ENCODE measurements at regions not wholly inside any gene's neighbourhood (a gene's known extent, or its start where the extent isn't known, plus 50 kb on each side); places are given as distances from the start of the nearest gene placed in this dataset.

DNA sequence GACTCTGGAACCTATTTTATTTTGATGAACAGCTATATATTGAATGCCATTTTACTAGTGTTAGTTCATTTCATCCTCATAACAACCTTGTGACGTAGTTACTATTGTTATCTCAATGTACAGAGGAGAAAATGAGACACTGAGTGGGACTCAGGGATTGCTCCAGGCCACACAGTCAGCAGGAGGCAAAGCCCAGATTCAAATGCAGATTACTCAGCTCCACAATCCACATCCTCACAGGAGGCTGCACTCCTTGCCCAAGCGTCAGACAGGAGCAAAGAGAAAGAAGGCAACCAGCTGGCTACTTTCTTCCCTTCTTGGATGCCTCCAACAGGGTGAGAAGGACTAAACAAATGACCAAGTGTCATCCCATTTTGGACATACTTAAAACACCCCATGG, 92.0 kb upstream of the CCDC54 start:
- Histone ChIP-seq H3K4me3 (ENCODE audit: low read length) (no peak overlapping the region), H3K9me3 (ENCODE audit: low read length) (no peaks in the 10 kb centered on the region), H3K36me3 (ENCODE audit: insufficient read depth, low read length) (no peaks in the 10 kb centered on the region), H3K79me2 (ENCODE audit: low read length) (no peaks in the 10 kb centered on the region), H4K20me1 (ENCODE audit: insufficient read depth, low read depth, low read length) (no peaks in the 10 kb centered on the region), H3K27ac (ENCODE audit: low read length) (no peak overlapping the region), H3K4me2 (ENCODE audit: low read depth, low read length, poor library complexity, severe bottlenecking) (no peak overlapping the region), H3K9ac (ENCODE audit: low read length) (no peak overlapping the region), H2AFZ (ENCODE audit: low read length) (no peak overlapping the region), H3K4me1 (ENCODE audit: low read length) (no peaks in the 10 kb centered on the region), H3K27me3 (ENCODE audit: low read length) (no peaks in the 10 kb centered on the region), H3K9me2 (replicated peaks; ENCODE audit: insufficient read depth, low read length) (no peaks in the 10 kb centered on the region)
- DNase-seq = no peak

DNA sequence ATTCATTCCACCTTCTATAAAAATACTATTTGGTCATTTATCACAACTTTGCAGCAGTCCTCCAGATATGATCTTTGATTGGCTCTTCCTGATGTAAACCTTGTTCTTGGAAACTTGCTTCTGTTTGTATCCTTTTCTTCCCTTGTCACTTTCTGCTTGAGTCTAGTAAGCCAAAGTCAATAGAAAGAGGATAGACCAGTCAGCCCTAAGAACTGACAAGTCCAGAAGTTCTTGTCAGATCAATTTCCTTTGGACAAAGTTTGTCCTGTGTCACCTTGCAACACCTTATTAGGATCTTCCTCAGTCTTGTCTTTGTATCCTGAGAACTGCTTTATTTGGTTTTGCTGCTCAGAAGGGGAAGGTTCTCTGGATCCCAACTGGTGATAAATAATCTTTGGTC, 87.9 kb upstream of the CCDC54 start:
- H3K4me1 ChIP-seq (ENCODE audit: low read length) = no peaks in the 10 kb centered on the region
- DNase-seq = no peak

DNA sequence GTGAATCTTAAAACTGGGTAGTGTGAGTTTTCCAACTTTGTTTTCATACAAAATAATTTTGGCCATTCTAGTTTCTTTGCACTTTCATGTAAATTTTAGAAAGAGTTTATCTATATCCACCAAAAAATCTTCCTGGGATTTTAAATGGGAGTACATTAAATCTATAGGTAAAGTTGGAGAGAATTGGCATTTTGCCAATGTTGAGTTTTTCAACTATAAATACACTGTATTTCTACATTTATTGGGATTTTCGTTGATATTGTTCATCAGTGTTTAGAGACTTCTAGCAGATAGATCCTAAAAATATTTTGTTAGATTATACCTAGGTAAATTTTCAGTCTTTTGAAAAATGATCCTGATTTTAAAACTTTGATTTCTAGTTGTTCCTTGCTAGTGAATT, 83.1 kb upstream of the CCDC54 start:
- no peaks in the 10 kb centered on the region for H3K27me3 ChIP-seq (ENCODE audit: low read length)
- H3K9me2 ChIP-seq (replicated peaks; ENCODE audit: insufficient read depth, low read length) = no peaks in the 10 kb centered on the region
- H4K20me1 ChIP-seq (ENCODE audit: insufficient read depth, low read depth, low read length) = no peaks in the 10 kb centered on the region
- no peaks in the 10 kb centered on the region for H3K79me2 ChIP-seq (ENCODE audit: low read length)
- H3K4me2 ChIP-seq (ENCODE audit: low read depth, low read length, poor library complexity, severe bottlenecking) = no peak overlapping the region
- H3K36me3 ChIP-seq (ENCODE audit: insufficient read depth, low read length) = no peaks in the 10 kb centered on the region
- no peaks in the 10 kb centered on the region for H3K9me3 ChIP-seq (ENCODE audit: low read length)
- no peak overlapping the region for H2AFZ ChIP-seq (ENCODE audit: low read length)
- H3K27ac ChIP-seq (ENCODE audit: low read length) = no peak overlapping the region
- DNase-seq = no peak
- H3K4me1 ChIP-seq (ENCODE audit: low read length) = no peaks in the 10 kb centered on the region
- no peak overlapping the region for H3K9ac ChIP-seq (ENCODE audit: low read length)
- no peak overlapping the region for H3K4me3 ChIP-seq (ENCODE audit: low read length)

More for the DNA sequence above, 87.9 kb upstream of the CCDC54 start:
- Histone ChIP-seq H3K79me2 (ENCODE audit: low read length) (no peaks in the 10 kb centered on the region), H3K27me3 (ENCODE audit: low read length) (no peaks in the 10 kb centered on the region), H3K9me3 (ENCODE audit: low read length) (no peaks in the 10 kb centered on the region), H3K4me2 (ENCODE audit: low read depth, low read length, poor library complexity, severe bottlenecking) (no peak overlapping the region), H3K9me2 (replicated peaks; ENCODE audit: insufficient read depth, low read length) (no peaks in the 10 kb centered on the region), H2AFZ (ENCODE audit: low read length) (no peak overlapping the region), H3K36me3 (ENCODE audit: insufficient read depth, low read length) (no peaks in the 10 kb centered on the region), H3K27ac (ENCODE audit: low read length) (no peak overlapping the region), H4K20me1 (ENCODE audit: insufficient read depth, low read depth, low read length) (no peaks in the 10 kb centered on the region), H3K9ac (ENCODE audit: low read length) (no peak overlapping the region), H3K4me3 (ENCODE audit: low read length) (no peak overlapping the region)

DNA sequence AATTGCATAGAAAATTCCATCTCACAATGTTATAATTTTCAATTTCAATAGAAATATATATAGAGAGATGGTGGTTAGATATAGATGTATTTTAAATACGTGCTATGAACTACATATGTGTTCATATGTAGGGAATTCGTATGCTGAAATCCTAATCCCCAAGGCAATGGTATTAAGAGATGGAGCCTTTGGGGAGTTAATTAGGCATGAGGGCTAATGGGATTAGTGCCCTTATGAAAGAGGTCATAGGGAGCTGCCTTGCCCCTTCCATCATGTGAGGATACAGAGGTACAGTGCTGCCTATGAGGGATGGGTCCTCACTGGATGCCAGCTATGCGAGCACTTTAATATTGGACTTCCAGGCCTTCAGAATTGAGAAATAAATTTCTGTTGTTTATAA, 79.6 kb upstream of the CCDC54 start:
- no peaks in the 10 kb centered on the region for H3K9me3 ChIP-seq (ENCODE audit: low read length)
- no peak for DNase-seq
- H3K9ac ChIP-seq (ENCODE audit: low read length) = no peak overlapping the region
- no peaks in the 10 kb centered on the region for H3K4me1 ChIP-seq (ENCODE audit: low read length)
- no peaks in the 10 kb centered on the region for H3K9me2 ChIP-seq (replicated peaks; ENCODE audit: insufficient read depth, low read length)
- no peaks in the 10 kb centered on the region for H3K36me3 ChIP-seq (ENCODE audit: insufficient read depth, low read length)
- no peak overlapping the region for H3K4me3 ChIP-seq (ENCODE audit: low read length)
- no peaks in the 10 kb centered on the region for H4K20me1 ChIP-seq (ENCODE audit: insufficient read depth, low read depth, low read length)
- H3K27ac ChIP-seq (ENCODE audit: low read length) = no peak overlapping the region
- H3K79me2 ChIP-seq (ENCODE audit: low read length) = no peaks in the 10 kb centered on the region
- no peak overlapping the region for H3K4me2 ChIP-seq (ENCODE audit: low read depth, low read length, poor library complexity, severe bottlenecking)
- no peaks in the 10 kb centered on the region for H3K27me3 ChIP-seq (ENCODE audit: low read length)
- no peak overlapping the region for H2AFZ ChIP-seq (ENCODE audit: low read length)

DNA sequence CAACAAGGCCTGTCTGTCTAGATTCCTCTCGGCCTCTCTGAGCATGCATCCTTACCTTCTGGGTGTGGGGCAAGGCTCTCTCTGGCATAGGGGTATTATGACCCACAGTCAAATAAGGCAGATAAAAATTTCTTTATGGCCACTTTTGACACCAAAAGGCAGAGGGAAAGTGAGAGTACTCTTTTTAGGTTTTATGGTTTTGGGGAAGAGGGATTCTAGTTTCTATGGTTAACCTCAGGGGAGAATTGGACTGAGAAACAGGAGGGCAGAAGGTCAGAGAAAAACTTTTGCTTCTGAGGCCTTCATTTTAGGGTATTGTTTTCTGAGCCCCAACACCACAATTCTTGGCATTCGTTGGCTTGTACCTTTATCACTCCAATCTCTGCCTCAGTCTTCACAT, 70.0 kb upstream of the CCDC54 start:
- no peak overlapping the region for H3K4me3 ChIP-seq (ENCODE audit: low read length)
- no peaks in the 10 kb centered on the region for H3K79me2 ChIP-seq (ENCODE audit: low read length)
- H4K20me1 ChIP-seq (ENCODE audit: insufficient read depth, low read depth, low read length) = no peaks in the 10 kb centered on the region
- no peaks in the 10 kb centered on the region for H3K9me3 ChIP-seq (ENCODE audit: low read length)
- no peaks in the 10 kb centered on the region for H3K4me1 ChIP-seq (ENCODE audit: low read length)
- H3K36me3 ChIP-seq (ENCODE audit: insufficient read depth, low read length) = no peaks in the 10 kb centered on the region
- H3K27ac ChIP-seq (ENCODE audit: low read length) = no peak overlapping the region
- no peaks in the 10 kb centered on the region for H3K27me3 ChIP-seq (ENCODE audit: low read length)
- H3K9ac ChIP-seq (ENCODE audit: low read length) = no peak overlapping the region
- no peak overlapping the region for H3K4me2 ChIP-seq (ENCODE audit: low read depth, low read length, poor library complexity, severe bottlenecking)
- DNase-seq = no peak
- no peak overlapping the region for H2AFZ ChIP-seq (ENCODE audit: low read length)
- H3K9me2 ChIP-seq (replicated peaks; ENCODE audit: insufficient read depth, low read length) = no peaks in the 10 kb centered on the region

DNA sequence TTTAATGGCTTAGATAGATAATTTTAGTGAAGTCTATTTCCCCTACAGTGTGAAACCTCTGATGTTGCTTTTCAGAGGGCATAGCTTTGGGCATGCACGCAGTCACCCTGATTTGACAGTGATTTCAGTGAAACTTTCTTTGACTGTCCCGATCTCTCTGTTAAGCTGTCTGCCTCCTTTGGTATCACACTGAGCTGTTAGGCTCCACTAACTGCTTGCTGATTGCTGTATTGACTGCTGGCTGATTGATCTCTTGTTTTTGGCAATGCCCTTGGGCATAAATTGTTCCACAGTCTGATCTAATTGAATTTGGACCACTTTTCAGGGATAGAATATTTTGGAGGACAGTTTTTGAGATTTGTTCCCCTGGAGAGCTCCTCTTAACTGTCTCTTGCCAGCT, 68.5 kb upstream of the CCDC54 start:
- DNase-seq = no peak
- no peaks in the 10 kb centered on the region for H4K20me1 ChIP-seq (ENCODE audit: insufficient read depth, low read depth, low read length)
- H3K27ac ChIP-seq (ENCODE audit: low read length) = no peak overlapping the region
- H2AFZ ChIP-seq (ENCODE audit: low read length) = no peak overlapping the region
- H3K4me3 ChIP-seq (ENCODE audit: low read length) = no peak overlapping the region
- no peaks in the 10 kb centered on the region for H3K79me2 ChIP-seq (ENCODE audit: low read length)
- H3K9ac ChIP-seq (ENCODE audit: low read length) = no peak overlapping the region
- H3K4me2 ChIP-seq (ENCODE audit: low read depth, low read length, poor library complexity, severe bottlenecking) = no peak overlapping the region
- no peaks in the 10 kb centered on the region for H3K36me3 ChIP-seq (ENCODE audit: insufficient read depth, low read length)
- no peaks in the 10 kb centered on the region for H3K27me3 ChIP-seq (ENCODE audit: low read length)
- H3K9me3 ChIP-seq (ENCODE audit: low read length) = no peaks in the 10 kb centered on the region
- H3K4me1 ChIP-seq (ENCODE audit: low read length) = no peaks in the 10 kb centered on the region
- no peaks in the 10 kb centered on the region for H3K9me2 ChIP-seq (replicated peaks; ENCODE audit: insufficient read depth, low read length)

DNA sequence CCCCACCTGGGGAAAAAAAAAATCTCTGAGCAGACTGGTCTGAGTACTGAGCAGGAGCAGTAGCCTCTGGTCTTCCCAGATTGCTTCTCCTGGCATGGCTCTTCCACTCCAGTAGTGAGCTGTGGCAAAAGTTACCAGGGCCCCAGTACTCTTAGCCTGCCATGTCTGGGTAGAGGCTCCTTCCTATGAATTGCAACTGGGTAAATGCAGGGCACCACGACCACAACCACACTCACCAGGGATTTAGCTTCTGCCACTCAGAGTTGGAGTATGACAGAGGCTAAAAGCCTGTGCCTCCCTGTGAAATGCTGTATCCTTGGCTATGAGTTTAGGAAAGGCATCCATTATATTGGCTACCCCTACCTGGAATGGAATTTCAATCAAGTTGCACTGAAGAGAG, 67.9 kb upstream of the CCDC54 start:
- Histone ChIP-seq H2AFZ (ENCODE audit: low read length) (no peak overlapping the region), H3K9ac (ENCODE audit: low read length) (no peak overlapping the region), H3K79me2 (ENCODE audit: low read length) (no peaks in the 10 kb centered on the region), H3K27ac (ENCODE audit: low read length) (no peak overlapping the region), H3K9me3 (ENCODE audit: low read length) (no peaks in the 10 kb centered on the region), H3K4me1 (ENCODE audit: low read length) (no peaks in the 10 kb centered on the region), H3K36me3 (ENCODE audit: insufficient read depth, low read length) (no peaks in the 10 kb centered on the region), H3K4me3 (ENCODE audit: low read length) (no peak overlapping the region), H3K9me2 (replicated peaks; ENCODE audit: insufficient read depth, low read length) (no peaks in the 10 kb centered on the region), H3K27me3 (ENCODE audit: low read length) (no peaks in the 10 kb centered on the region), H3K4me2 (ENCODE audit: low read depth, low read length, poor library complexity, severe bottlenecking) (no peak overlapping the region), H4K20me1 (ENCODE audit: insufficient read depth, low read depth, low read length) (no peaks in the 10 kb centered on the region)
- no peak for DNase-seq

DNA sequence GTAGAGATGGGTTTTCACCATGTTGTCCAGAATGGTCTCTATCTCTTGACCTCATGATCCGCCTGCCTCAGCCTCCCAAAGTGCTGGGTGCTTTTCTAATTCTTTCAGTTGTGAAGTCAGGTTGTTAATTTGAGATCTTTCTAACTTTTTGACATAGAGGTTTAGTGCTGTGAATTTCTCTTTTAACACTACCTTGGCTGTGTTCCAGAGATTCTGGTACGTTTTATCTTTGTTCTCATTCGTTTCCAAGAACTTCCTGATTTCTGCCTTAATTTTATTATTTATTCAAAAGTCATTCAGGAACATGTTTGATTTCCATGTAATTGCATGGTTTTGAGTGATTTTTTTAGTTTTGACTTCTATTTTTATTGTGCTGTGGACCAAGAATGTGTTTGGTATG, 63.5 kb upstream of the CCDC54 start:
- no peak for DNase-seq
- no peak overlapping the region for H3K4me2 ChIP-seq (ENCODE audit: low read depth, low read length, poor library complexity, severe bottlenecking)

DNA sequence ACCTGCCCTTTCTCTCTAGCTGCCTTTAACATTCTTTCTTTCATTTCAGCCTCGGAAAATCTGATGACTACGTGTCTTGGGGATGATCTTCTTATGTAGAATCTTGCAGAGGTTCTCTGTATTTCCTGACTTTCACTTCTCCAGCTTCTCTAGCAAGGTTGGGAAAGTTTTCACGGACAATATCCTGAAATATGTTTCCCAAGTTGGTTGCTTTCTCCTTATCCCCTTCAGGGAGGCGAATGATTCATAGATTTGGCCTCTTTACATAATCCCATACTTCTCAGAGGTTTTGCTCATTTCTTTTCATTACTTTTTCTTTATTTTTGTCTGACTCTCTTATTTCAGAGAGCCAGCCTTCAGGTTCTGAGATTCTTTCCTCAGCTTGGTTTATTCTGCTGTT, 62.1 kb upstream of the CCDC54 start:
- H3K4me3 ChIP-seq (ENCODE audit: low read length) = no peak overlapping the region
- H4K20me1 ChIP-seq (ENCODE audit: insufficient read depth, low read depth, low read length) = no peaks in the 10 kb centered on the region
- DNase-seq = no peak
- H3K4me1 ChIP-seq (ENCODE audit: low read length) = no peaks in the 10 kb centered on the region
- H2AFZ ChIP-seq (ENCODE audit: low read length) = no peak overlapping the region
- H3K9me2 ChIP-seq (replicated peaks; ENCODE audit: insufficient read depth, low read length) = no peaks in the 10 kb centered on the region
- H3K4me2 ChIP-seq (ENCODE audit: low read depth, low read length, poor library complexity, severe bottlenecking) = no peak overlapping the region
- no peak overlapping the region for H3K27ac ChIP-seq (ENCODE audit: low read length)
- no peaks in the 10 kb centered on the region for H3K79me2 ChIP-seq (ENCODE audit: low read length)
- no peaks in the 10 kb centered on the region for H3K27me3 ChIP-seq (ENCODE audit: low read length)
- H3K36me3 ChIP-seq (ENCODE audit: insufficient read depth, low read length) = no peaks in the 10 kb centered on the region
- no peaks in the 10 kb centered on the region for H3K9me3 ChIP-seq (ENCODE audit: low read length)
- H3K9ac ChIP-seq (ENCODE audit: low read length) = no peak overlapping the region

More for the DNA sequence above, 63.5 kb upstream of the CCDC54 start:
- Histone ChIP-seq H3K79me2 (ENCODE audit: low read length) (no peaks in the 10 kb centered on the region), H3K36me3 (ENCODE audit: insufficient read depth, low read length) (no peaks in the 10 kb centered on the region), H3K9me3 (ENCODE audit: low read length) (no peaks in the 10 kb centered on the region), H3K27ac (ENCODE audit: low read length) (no peak overlapping the region), H3K4me1 (ENCODE audit: low read length) (no peaks in the 10 kb centered on the region), H3K27me3 (ENCODE audit: low read length) (no peaks in the 10 kb centered on the region), H3K9ac (ENCODE audit: low read length) (no peak overlapping the region), H2AFZ (ENCODE audit: low read length) (no peak overlapping the region), H3K4me3 (ENCODE audit: low read length) (no peak overlapping the region), H3K9me2 (replicated peaks; ENCODE audit: insufficient read depth, low read length) (no peaks in the 10 kb centered on the region), H4K20me1 (ENCODE audit: insufficient read depth, low read depth, low read length) (no peaks in the 10 kb centered on the region)

Measured in Karpas-422 (cell line).